ENCODE measurements at regions not wholly inside any gene's neighbourhood (a gene's known extent, or its start where the extent isn't known, plus 50 kb on each side); places are given as distances from the start of the nearest gene placed in this dataset.
"Not testable (repeated sequence)": the region's sequence is repeated elsewhere in the genome, so short reads cannot be mapped to it uniquely, and the experiment has no call there.

GRCh38 chr13:33662392-33662791, 155.6 kb upstream of the RFC3 start:
- no peak for DNase-seq

GRCh38 chr13:33665626-33666175, 152.2 kb upstream of the RFC3 start:
- no peak for DNase-seq

- DNase-seq: no peak
Observed at GRCh38 chr13:33671560-33671959, 146.4 kb upstream of the RFC3 start.

- not testable (repeated sequence) for DNase-seq
Observed at GRCh38 chr13:33672022-33672421, 145.9 kb upstream of the RFC3 start.

GRCh38 chr13:33676045-33676989, 141.6 kb upstream of the RFC3 start:
- peak; percentile 44 for DNase-seq

GRCh38 chr13:33677215-33677614, 140.7 kb upstream of the RFC3 start:
- no peak for DNase-seq

- no peak for DNase-seq
Observed at GRCh38 chr13:33678084-33678483, 139.9 kb upstream of the RFC3 start.

- DNase-seq: no peak
Observed at GRCh38 chr13:33678906-33679657, 138.9 kb upstream of the RFC3 start.

GRCh38 chr13:33679658-33680012, 138.3 kb upstream of the RFC3 start:
- no peak for DNase-seq

- DNase-seq: no peak
Observed at GRCh38 chr13:33682020-33682564, 135.9 kb upstream of the RFC3 start.

- not testable (repeated sequence) for DNase-seq
Observed at GRCh38 chr13:33682646-33683045, 135.3 kb upstream of the RFC3 start.

- no peak for DNase-seq
Observed at GRCh38 chr13:33683376-33683775, 134.6 kb upstream of the RFC3 start.

GRCh38 chr13:33684874-33685273, 133.1 kb upstream of the RFC3 start:
- no peak for DNase-seq

GRCh38 chr13:33686772-33687480, 131.0 kb upstream of the RFC3 start:
- DNase-seq: no peak

- no peak for DNase-seq
Observed at GRCh38 chr13:33690354-33690753, 127.6 kb upstream of the RFC3 start.

GRCh38 chr13:33691980-33692379, 126.0 kb upstream of the RFC3 start:
- DNase-seq: no peak

GRCh38 chr13:33692531-33692930, 125.4 kb upstream of the RFC3 start:
- no peak for DNase-seq

- DNase-seq: no peak
Observed at GRCh38 chr13:33694546-33694945, 123.4 kb upstream of the RFC3 start.

GRCh38 chr13:33696530-33696929, 121.4 kb upstream of the RFC3 start:
- no peak for DNase-seq

GRCh38 chr13:33697926-33698325, 120.0 kb upstream of the RFC3 start:
- no peak for DNase-seq

- DNase-seq: no peak
Observed at GRCh38 chr13:33707449-33707848, 110.5 kb upstream of the RFC3 start.

GRCh38 chr13:33710924-33711323, 107.0 kb upstream of the RFC3 start:
- no peak for DNase-seq

Measured in muscle of arm (tissue), 1 donor.